ENCODE measurements at regions not wholly inside any gene's neighbourhood (a gene's known extent, or its start where the extent isn't known, plus 50 kb on each side); places are given as distances from the start of the nearest gene placed in this dataset.

DNA sequence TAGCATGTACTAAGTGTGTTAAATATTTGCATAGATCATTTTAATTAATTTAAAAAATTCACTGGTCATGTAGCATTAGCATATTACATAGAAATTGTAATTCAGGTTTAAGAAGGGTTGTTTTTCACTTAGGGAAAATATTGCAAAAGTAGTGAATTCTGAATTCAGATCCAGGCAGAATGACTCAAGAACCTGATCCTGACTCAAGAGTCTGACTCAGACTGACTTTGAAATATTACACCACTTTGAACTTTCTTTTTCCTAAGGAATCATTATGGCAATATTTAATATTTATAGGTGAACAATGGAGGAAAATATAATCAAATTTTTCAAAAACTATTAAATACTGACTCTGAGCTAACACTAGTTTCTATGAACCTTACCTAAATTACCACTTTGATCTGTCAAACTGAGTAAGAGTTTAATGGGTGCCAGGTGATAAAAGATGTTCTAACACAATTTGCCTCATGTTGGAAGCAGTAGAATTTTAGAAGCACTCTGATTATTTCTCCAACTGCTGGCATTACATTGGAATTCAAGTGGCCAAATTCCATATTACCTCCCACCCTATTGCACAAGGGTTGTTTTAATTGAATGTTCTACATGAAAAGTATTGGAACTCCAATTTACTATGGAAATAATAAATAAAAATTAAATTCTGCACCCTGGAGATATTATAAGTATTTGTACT lies 261.6 kb downstream of the SLITRK1 start:
- TF ChIP-seq, protein P1, sequence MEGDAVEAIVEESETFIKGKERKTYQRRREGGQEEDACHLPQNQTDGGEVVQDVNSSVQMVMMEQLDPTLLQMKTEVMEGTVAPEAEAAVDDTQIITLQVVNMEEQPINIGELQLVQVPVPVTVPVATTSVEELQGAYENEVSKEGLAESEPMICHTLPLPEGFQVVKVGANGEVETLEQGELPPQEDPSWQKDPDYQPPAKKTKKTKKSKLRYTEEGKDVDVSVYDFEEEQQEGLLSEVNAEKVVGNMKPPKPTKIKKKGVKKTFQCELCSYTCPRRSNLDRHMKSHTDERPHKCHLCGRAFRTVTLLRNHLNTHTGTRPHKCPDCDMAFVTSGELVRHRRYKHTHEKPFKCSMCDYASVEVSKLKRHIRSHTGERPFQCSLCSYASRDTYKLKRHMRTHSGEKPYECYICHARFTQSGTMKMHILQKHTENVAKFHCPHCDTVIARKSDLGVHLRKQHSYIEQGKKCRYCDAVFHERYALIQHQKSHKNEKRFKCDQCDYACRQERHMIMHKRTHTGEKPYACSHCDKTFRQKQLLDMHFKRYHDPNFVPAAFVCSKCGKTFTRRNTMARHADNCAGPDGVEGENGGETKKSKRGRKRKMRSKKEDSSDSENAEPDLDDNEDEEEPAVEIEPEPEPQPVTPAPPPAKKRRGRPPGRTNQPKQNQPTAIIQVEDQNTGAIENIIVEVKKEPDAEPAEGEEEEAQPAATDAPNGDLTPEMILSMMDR (IDR thresholded peaks at IDR 0.05; ENCODE audit: poor library complexity, severe bottlenecking), result no peak
- TF ChIP-seq POLR2AphosphoS5 (IDR thresholded peaks at IDR 0.05), result no peak
- no peak for TF ChIP-seq TAF1 (IDR thresholded peaks at IDR 0.05; ENCODE audit: low read depth)
- no peak for TF ChIP-seq EP300 (conservative IDR thresholded peaks at IDR 0.05; ENCODE audit: poor library complexity, severe bottlenecking)
